ENCODE measurements at regions not wholly inside any gene's neighbourhood (a gene's known extent, or its start where the extent isn't known, plus 50 kb on each side); places are given as distances from the start of the nearest gene placed in this dataset.

DNA sequence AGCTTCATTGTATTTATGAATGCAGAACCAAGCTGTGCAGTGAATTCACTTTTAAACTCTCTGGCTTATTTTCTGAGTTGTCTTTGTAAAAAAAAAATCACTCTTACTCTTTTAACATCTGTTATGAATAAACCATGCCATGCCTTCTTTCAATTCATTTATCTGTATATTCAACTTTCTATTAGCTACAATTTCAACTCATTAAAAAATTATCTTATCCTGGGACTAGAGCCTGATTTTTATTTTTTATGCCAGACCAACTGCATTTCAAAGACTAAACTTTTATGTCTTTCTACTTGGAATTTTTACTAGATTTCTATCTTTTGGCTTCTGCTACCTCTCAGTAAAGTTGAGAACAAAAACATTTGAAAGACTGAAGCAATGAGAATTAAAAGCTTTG, 342.7 kb downstream of the DEPDC1B start:
- Mint-ChIP-seq H3K36me3 (ENCODE audit: unreplicated experiment) (no peaks in the 10 kb centered on the region), H3K9me3 (ENCODE audit: unreplicated experiment) (no peaks in the 10 kb centered on the region), H3K4me1 (ENCODE audit: low read depth, unreplicated experiment) (no peaks in the 10 kb centered on the region), H3K27me3 (ENCODE audit: unreplicated experiment) (peaks cover 3% of the 10 kb centered on the region), H3K27ac (ENCODE audit: unreplicated experiment) (no peak overlapping the region), H3K4me3 (ENCODE audit: unreplicated experiment) (no peak overlapping the region)
- DNase-seq = no peak
- TF ChIP-seq, protein P1, sequence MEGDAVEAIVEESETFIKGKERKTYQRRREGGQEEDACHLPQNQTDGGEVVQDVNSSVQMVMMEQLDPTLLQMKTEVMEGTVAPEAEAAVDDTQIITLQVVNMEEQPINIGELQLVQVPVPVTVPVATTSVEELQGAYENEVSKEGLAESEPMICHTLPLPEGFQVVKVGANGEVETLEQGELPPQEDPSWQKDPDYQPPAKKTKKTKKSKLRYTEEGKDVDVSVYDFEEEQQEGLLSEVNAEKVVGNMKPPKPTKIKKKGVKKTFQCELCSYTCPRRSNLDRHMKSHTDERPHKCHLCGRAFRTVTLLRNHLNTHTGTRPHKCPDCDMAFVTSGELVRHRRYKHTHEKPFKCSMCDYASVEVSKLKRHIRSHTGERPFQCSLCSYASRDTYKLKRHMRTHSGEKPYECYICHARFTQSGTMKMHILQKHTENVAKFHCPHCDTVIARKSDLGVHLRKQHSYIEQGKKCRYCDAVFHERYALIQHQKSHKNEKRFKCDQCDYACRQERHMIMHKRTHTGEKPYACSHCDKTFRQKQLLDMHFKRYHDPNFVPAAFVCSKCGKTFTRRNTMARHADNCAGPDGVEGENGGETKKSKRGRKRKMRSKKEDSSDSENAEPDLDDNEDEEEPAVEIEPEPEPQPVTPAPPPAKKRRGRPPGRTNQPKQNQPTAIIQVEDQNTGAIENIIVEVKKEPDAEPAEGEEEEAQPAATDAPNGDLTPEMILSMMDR (IDR thresholded peaks at IDR 0.05; ENCODE audit: partially characterized antibody, unreplicated experiment) = no peak

DNA sequence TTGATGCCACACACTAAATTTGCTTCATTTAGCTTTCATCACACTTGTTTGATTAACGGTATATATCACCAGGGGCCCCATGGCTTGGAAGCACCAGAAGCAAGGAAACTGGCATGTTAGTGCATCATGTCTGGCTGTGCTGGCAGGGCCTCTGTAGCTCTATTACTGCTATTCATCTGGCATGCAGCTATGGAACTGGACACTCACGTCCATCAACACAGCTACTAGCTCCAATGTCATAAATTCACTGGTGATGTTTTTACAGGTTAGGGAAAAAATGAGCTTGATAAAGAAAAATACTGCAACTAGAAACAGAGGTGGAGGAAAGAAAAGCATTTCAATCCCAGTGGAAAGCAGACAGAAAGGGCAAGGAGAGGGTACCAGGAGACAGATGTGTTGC, 343.2 kb downstream of the DEPDC1B start:
- Mint-ChIP-seq H3K4me3 (ENCODE audit: unreplicated experiment) (no peak overlapping the region), H3K36me3 (ENCODE audit: unreplicated experiment) (no peaks in the 10 kb centered on the region)

DNA sequence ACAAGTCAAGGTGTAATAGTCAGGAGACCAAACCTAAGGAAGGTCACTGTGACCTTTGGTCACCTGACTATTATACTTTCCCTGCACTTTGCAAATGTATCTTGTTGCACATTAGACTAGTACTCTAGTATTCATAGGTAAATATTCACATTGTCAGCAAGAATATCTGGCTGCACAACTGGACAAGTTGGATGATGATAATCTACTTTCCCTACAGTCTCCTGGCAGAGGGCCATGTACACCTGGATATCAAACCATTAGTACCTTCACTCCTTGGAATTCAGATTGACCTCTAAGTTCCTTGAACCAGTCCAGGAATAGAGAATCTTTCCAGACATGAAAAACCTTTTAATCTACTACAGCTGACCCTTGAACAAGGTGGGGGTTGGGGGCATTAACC, 344.8 kb downstream of the DEPDC1B start:
- Mint-ChIP-seq H3K27me3 (ENCODE audit: unreplicated experiment) (peaks cover 3% of the 10 kb centered on the region), H3K36me3 (ENCODE audit: unreplicated experiment) (no peaks in the 10 kb centered on the region), H3K4me1 (ENCODE audit: low read depth, unreplicated experiment) (no peaks in the 10 kb centered on the region), H3K9me3 (ENCODE audit: unreplicated experiment) (no peaks in the 10 kb centered on the region), H3K4me3 (ENCODE audit: unreplicated experiment) (no peak overlapping the region), H3K27ac (ENCODE audit: unreplicated experiment) (no peak overlapping the region)
- TF ChIP-seq, protein P1 (IDR thresholded peaks at IDR 0.05; ENCODE audit: partially characterized antibody, unreplicated experiment) = no peak
- DNase-seq = no peak

More for the DNA sequence above, 343.2 kb downstream of the DEPDC1B start:
- no peaks in the 10 kb centered on the region for H3K9me3 Mint-ChIP-seq (ENCODE audit: unreplicated experiment)
- no peaks in the 10 kb centered on the region for H3K4me1 Mint-ChIP-seq (ENCODE audit: low read depth, unreplicated experiment)
- no peak overlapping the region for H3K27ac Mint-ChIP-seq (ENCODE audit: unreplicated experiment)
- DNase-seq = no peak
- TF ChIP-seq, protein P1 (IDR thresholded peaks at IDR 0.05; ENCODE audit: partially characterized antibody, unreplicated experiment) = no peak
- peaks cover 3% of the 10 kb centered on the region for H3K27me3 Mint-ChIP-seq (ENCODE audit: unreplicated experiment)

DNA sequence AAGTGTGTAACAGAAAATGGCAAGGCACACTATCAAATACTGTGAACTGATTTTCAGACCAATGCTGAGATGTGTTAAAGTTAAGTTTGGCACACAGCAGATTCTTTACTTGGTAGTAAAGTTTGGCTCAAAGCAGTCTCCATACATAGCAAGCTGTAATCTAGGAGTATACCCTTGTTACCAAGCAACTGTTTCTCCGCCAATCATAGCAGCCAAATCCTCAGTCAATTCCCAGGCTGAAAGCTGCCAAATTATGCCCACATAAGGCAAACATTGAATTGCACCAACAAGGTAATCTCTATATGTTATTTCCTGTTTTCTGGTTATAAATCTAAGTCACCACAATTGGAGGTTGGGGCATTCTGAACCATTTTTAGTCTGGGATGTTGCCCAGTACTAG, 345.7 kb downstream of the DEPDC1B start:
- H3K36me3 Mint-ChIP-seq (ENCODE audit: unreplicated experiment) = no peaks in the 10 kb centered on the region
- peaks cover 3% of the 10 kb centered on the region for H3K27me3 Mint-ChIP-seq (ENCODE audit: unreplicated experiment)
- no peak overlapping the region for H3K27ac Mint-ChIP-seq (ENCODE audit: unreplicated experiment)
- DNase-seq = no peak
- H3K4me1 Mint-ChIP-seq (ENCODE audit: low read depth, unreplicated experiment) = no peaks in the 10 kb centered on the region
- no peaks in the 10 kb centered on the region for H3K9me3 Mint-ChIP-seq (ENCODE audit: unreplicated experiment)
- no peak overlapping the region for H3K4me3 Mint-ChIP-seq (ENCODE audit: unreplicated experiment)
- TF ChIP-seq, protein P1 (IDR thresholded peaks at IDR 0.05; ENCODE audit: partially characterized antibody, unreplicated experiment) = no peak

DNA sequence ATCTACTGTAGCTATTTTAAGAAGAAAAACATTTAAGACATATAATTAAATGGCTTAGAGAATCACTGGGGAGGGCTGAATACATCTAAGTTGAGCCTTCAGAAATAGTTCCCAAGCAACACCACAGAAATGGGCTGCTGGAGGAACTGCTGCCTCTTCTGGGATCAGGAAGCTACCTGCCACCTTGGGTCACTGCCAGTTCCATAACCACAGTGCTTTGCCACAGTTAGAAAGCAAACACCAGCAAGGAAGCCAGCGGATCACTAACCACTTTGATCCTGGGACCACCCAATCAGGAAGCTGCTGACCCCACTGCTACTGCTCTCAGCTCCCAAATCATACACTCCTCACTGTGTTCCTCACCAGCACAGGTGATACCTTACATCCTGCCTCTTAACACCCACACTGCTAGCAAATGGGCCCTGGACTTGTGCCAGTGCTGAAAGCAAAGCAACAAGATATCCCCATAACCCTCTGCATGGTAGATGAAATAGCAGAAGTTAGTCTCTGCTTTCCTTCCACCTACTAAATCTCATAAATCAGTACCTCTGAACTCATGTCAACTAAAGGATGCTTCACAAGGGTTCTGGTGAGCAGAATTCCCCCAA, 346.9 kb downstream of the DEPDC1B start:
- Mint-ChIP-seq H3K27me3 (ENCODE audit: unreplicated experiment) (peaks cover 3% of the 10 kb centered on the region), H3K36me3 (ENCODE audit: unreplicated experiment) (no peaks in the 10 kb centered on the region), H3K4me3 (ENCODE audit: unreplicated experiment) (no peak overlapping the region), H3K27ac (ENCODE audit: unreplicated experiment) (no peak overlapping the region), H3K9me3 (ENCODE audit: unreplicated experiment) (no peaks in the 10 kb centered on the region), H3K4me1 (ENCODE audit: low read depth, unreplicated experiment) (no peaks in the 10 kb centered on the region)
- TF ChIP-seq, protein P1 (IDR thresholded peaks at IDR 0.05; ENCODE audit: partially characterized antibody, unreplicated experiment) = no peak
- no peak for DNase-seq

Data from glutamatergic neuron (in vitro differentiated cells).